Liver (tissue), 3 donors: ENCODE measurements at regions not wholly inside any gene's neighbourhood (a gene's known extent, or its start where the extent isn't known, plus 50 kb on each side); places are given as distances from the start of the nearest gene placed in this dataset.

Experiments
- ATF3 ChIP-seq: IDR thresholded peaks from 2 replicates; pipeline ENCODE4 v1.6.1; 2016; ENCODE audit warnings: antibody characterized with exemption
- CTCF ChIP-seq: fragments of 150-350 bp; IDR thresholded peaks from 2 replicates; pipeline ENCODE4 v1.5.1; 2017; ENCODE audit warnings: improper control_type of control experiment, low read depth, low read length; ENCODE audit not compliant: missing input control
- GABPA ChIP-seq, 2 donors: IDR thresholded peaks in 1 of 2; conservative IDR thresholded peaks in 1 of 2; 2 replicates each; pipeline ENCODE4 v1.6.1; 2016; ENCODE audit warnings: antibody characterized with exemption in 2 of 2, mild to moderate bottlenecking in 1 of 2, moderate library complexity in 1 of 2
- JUND ChIP-seq, 2 donors: IDR thresholded peaks; 2 replicates each; pipeline ENCODE4 v1.6.1; 2016; ENCODE audit warnings: antibody characterized with exemption in 2 of 2
- MAX ChIP-seq: IDR thresholded peaks from 2 replicates; pipeline ENCODE4 v1.6.1; 2016; ENCODE audit warnings: antibody characterized with exemption
- NR2F2 ChIP-seq: IDR thresholded peaks from 2 replicates; pipeline ENCODE4 v1.6.1; 2016; ENCODE audit warnings: antibody characterized with exemption
- REST ChIP-seq: IDR thresholded peaks from 2 replicates; pipeline ENCODE4 v1.6.1; 2016; ENCODE audit warnings: antibody characterized with exemption, mild to moderate bottlenecking
- RXRA ChIP-seq, 2 donors: IDR thresholded peaks; 2 replicates each; pipeline ENCODE4 v1.6.1; 2017 to 2018; ENCODE audit warnings: antibody characterized with exemption in 2 of 2, mild to moderate bottlenecking in 1 of 2
- TAF1 ChIP-seq: conservative IDR thresholded peaks from 2 replicates; pipeline ENCODE4 v1.6.1; 2016; ENCODE audit warnings: antibody characterized with exemption, mild to moderate bottlenecking
- YY1 ChIP-seq: IDR thresholded peaks from 2 replicates; pipeline ENCODE4 v1.6.1; 2016; ENCODE audit warnings: antibody characterized with exemption, mild to moderate bottlenecking
- donor health status: healthy.
- donor health status: healthy.

GRCh38 chr6:16973545-16974386 is 128.1 kb upstream of the STMND1 start:
- no peak for TF ChIP-seq YY1
- no peak for TF ChIP-seq CTCF
- TF ChIP-seq TAF1 = no peak
- TF ChIP-seq RXRA (IDR thresholded peaks at IDR 0.05) = no peak
- TF ChIP-seq MAX = no peak
- TF ChIP-seq JUND (IDR thresholded peaks at IDR 0.05) = no peak
- no peak for TF ChIP-seq ATF3
- TF ChIP-seq NR2F2 = no peak
- no peak for TF ChIP-seq REST
- no peak for TF ChIP-seq GABPA (IDR thresholded peaks at IDR 0.05 in 1 of 2, conservative IDR thresholded peaks at IDR 0.05 in 1 of 2)
